HG02571 (cell line): ENCODE measurements at regions not wholly inside any gene's neighbourhood (a gene's known extent, or its start where the extent isn't known, plus 50 kb on each side); places are given as distances from the start of the nearest gene placed in this dataset.

Experiments
- ATAC-seq: cut with Tn5 transposase; IDR thresholded peaks from one replicate; pipeline ENCODE4 v1.9.1; 2021; ENCODE audit warnings: mild to moderate bottlenecking, moderate library complexity; ENCODE audit not compliant: unreplicated experiment

DNA sequence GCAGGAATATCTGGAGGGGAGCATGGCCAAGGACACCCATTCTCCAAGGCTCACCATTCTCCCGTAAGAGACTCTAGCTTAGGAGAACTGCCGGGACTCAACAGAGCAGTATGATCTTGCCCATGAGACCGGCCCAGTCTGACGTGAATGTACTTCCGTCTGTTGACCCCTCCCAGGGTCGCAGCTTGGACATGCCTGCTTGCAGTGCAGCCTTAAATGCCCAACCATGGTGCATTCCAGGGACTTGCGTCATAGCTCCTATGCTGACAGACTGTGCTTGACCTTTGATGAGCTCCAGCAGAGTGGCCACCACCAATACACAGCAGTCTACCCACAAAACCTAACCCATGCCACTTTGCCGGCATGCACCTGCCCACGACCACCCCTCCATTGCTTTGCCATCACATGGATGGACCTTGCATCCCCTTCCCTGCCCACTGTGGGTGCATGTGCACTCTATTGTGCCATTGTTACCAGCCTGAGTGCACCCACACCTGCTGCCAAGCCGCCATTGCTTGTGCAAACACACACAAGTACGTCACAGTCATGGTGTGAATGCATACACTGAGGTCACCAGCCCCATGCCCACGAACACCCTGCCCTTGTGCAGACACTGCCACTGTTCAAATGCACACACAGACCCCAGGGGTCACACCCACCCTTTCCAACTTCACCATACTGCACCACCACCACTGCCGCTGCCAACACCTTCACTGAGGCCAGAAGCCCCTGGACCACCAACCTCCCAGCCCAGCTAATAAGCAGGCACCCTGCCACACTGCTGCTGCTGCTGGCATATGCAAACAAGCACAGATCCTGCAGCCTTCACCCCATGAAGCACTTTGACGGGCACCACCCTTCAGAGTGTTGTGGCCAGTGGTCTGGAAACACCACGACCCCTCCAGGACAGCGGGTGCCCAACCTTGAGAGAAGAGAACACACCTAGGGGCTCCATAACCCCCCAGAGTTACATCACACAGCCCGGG lies 1141.3 kb downstream of the BRINP3 start:
- ATAC-seq: no peak

DNA sequence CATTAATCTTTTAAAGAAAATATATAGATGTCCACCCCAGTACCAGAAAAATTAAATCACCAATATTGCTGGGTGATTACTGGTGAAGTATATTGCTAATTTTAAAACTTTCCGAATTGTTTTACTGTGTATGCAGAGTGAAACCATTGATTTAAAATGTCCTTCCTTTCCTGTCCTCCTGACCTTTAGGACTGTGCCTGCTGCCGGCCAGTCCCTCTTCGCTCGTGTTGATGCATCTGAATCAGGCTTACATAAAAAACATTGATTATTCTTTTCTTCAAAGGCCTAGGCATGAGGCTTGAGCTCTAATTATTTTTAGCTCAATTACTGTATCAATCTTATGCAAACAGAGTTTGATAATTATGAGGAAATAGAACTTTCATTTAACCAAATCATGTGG lies 1128.1 kb downstream of the BRINP3 start:
- ATAC-seq: no peak

DNA sequence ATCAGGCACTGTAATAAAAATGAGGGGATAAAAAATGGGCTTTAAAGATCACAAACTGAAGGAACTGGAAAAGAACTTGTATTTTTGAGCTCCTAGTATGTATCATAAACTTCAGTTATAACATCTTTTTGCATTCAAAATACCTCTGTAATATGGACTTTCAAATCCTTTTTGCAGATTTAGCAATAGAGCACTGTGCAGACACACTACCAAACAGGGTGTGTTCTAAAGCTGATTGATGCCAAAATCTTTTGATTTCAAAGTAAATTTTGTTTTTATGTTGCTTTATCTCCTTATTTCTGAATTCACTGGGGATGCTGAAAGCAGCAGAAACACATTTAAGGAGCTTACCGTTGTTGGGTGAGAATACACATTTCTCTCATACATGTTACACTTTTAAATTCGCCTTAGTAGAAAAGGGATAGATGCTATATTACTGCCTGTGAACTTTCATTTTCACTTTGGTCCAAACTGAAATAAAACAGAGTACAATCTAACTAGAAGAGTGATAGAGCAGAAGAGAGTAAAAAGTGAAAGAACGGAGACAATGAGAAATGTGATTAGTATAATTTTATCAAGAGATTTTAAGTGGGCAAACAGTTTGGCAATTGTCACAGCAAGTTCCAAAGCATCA lies 1126.6 kb downstream of the BRINP3 start:
- no peak for ATAC-seq

DNA sequence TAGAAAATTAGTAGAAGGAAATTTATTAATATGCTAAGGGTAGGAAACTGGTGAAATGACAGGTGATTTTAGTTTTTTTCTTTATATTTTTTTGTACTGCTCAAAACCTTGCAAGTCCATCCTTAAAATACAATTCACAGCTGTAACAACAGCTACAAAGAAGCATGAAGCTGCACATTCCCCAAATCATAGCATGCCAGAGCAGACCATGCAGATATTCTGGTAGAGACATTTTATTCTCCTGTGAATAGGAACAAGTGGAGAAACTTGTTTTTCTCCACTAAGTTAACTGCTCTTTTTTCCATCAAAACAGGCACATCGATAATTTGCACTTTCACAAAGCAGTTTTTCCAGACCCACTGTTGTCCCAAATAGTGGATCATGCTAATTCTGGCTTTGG lies 1125.7 kb downstream of the BRINP3 start:
- ATAC-seq: no peak

DNA sequence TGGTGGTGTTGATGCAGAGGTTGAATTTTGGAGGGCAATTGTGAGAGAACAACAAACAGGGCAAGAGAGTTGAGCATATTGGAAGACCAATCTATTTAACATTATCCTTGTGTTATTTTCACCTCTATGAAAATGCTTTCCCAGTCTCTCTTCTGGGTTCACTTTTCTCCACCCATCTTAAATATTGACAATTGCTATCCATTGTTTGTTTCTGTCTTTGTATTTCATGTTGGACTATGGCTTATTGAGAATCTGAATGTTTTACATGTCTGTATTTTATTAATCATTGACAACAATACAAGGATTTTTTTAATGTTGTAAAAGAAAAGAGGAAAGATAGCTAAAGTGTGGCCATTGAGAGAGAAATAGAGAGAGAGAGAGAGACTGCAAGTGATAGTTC lies 1121.5 kb downstream of the BRINP3 start:
- ATAC-seq: no peak

DNA sequence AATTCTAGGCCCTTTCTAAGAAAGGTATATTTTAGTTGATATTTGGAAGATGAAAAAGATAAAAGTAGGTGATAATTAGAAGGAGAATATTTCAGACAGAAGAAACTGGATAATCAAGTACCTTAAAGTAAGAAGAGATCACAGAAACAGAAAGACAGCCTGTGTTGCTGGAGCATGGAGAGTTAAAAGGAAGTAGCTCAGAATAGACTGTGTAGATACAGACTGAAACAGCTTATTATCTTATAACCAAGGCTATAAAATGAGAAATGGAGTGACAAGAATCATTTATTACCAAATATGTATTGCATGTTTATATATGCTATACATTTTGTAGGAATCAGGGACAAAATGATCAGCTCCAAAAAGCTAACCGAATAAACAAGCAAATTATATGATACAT lies 1120.3 kb downstream of the BRINP3 start:
- no peak for ATAC-seq

DNA sequence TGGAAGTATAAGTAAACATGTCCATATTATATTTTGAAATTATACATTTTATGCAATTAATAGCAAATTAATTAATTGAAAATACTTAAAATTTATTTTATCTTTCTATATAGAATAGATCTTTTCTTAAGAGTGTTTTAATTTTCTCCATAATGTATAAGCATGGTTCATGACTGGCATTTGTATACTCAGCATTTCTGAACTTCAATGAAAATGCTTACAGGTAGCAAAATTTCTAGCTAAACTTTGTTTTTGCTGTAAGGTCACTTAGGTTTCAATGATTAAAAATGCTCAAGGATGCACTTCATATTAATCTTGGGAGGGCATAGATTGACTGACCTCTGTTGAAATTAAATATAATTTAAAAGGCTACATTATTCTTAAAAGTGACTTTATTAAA lies 1108.1 kb downstream of the BRINP3 start:
- ATAC-seq: no peak

DNA sequence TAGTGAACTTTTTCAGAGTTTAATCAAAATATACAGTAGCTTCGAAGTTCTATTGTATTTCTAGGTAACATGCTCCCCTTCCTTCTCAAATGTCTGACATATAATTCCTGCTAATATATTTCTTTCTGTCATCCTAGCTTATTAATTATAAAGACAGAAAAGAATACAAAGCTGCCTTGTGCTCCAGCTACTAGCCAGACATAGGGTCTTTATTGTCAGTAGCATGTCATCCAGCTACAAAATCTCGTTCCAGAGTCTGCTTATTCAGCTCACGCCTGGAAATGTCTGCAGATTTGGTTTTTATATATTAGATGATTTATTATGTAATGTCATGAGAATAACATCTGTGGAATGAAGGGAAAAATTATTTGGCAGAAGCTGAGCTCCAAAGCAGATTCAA lies 1102.8 kb downstream of the BRINP3 start:
- no peak for ATAC-seq

DNA sequence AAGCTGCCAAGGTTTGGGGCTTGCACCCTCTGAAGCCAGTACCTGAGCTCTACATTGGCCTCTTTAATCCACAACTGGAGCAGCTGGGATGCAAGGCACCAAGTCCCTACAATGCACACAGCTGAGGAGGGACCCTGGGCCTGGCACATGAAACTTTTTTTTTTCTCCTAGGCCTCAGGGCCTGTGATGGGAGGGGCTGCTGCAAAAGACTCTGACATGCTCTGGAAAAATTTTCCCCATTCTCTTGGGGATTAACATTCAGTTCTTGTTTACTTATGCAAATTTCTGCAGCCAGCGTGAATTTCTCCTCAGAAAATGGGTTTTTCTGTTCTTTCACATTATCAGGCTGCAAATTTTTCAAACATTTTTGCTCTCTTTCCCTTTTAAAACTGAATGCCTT lies 1072.2 kb downstream of the BRINP3 start:
- ATAC-seq: no peak

DNA sequence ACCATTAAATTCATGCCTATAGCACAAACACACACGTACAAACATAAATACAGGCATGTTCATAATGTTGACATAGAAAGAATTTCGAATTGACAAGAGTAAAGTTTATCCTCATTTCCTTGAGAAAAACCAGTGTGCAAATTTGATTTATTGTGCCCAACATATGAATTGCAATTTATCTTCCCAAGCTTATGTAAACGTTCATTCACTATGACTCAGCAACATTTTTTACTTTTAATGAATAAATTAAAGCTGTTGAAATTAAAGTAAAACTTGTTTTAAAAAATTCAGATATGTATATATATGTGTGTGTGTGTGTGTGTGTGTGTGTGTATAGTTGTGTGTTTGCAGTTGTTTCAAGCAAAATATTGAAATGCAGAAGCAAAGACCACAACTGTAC lies 1067.9 kb downstream of the BRINP3 start:
- no peak for ATAC-seq

DNA sequence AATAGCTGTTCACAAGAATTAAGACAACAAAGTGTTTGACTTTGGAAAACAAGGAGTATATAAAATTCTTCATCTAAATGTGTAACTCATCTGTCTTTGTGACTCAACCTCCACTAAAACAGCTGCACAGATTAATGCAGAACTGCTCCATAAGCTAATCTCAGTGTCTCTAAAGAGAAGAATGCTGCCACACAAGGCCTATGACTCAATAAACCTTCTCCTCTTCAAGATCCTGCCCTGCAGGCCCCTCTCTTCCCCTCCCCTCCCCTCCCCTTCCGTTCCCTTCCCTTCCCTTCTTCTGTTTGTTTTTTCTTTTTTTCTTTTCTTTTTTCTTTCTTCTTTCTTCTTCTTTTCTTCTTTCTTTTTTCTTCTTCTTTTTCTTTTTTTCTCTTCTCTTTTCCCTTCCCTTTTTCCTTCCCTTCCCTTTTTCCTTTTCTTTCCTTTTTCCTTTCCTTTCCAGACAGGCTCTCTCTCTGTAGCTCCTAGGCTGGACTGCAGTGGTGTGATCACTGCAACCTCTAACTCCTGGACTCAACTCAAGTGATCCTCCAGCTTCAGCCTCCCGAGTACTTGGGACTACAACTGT lies 1052.8 kb downstream of the BRINP3 start:
- ATAC-seq: no peak

DNA sequence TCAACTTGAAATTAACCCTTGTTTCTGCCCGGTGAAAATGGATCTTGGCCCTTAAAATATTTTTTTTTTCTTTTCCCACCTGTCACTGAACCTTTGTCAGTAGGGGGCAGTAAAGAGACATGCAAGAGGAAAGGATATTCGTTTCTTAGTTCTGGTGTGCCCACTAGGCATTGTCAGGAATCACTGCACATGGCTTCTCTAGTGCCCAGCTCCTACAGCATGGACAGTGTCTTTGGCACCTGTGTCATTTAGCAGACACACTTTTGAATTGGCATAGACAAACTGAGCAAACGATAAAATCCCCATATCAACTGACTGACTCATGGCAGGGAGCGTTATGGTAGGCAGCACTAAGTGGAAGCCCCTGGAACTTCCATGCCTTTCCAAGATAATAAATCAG lies 1048.1 kb downstream of the BRINP3 start:
- no peak for ATAC-seq

DNA sequence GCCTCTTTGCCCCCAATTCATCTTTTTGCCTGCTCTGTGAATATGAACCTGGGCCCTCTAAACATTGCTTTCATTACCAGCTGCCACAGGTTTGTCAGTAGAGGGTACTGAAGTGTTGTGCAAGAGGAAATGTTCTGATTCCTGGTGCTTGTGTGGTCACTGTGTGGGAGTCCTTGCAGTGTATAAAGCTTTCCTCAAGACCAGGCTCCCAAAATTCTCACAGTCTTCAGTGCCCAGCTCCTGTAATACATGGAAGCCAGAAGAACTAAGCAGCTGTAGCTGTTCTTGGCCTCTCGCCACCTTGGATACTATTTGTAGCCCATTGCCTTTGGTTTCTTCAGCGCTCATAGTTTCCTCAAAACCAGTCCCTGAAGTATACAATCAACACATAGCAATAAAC lies 1046.2 kb downstream of the BRINP3 start:
- ATAC-seq: no peak

DNA sequence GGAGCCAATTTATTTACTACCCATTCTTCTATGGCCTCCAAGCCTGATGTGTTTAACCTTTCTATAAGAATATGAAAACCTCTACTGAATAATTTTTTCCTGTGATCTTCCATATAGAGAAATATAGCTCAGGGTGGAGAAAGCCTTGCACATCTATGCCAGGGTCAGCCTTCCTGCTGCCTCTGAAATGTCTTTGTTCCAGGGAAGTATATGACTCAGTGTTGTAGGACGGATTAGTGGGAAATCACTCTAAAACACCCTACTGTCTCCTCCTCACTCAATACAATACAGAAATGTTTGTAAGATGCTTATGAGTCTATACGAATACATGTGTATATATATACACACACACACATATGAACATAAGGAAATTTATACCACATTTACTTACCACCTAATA lies 1044.9 kb downstream of the BRINP3 start:
- ATAC-seq: no peak

DNA sequence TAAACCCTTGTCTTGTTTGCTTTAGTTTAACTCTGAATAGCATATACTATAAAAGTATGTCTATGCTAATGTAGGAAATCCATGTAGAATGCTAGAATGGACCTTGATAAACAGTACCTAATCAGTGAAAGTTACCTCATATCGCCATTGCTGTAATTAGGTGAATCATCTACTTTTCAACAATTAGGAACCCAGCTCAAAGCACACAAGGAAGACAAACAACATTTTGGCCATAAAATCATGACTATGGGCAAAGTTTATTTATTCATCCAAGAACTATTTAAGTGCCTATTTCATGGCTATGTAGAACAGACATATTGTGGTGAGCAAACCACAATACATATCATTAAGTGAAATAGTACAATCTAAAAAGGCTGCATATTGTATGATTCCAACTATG lies 1043.2 kb downstream of the BRINP3 start:
- ATAC-seq: no peak

DNA sequence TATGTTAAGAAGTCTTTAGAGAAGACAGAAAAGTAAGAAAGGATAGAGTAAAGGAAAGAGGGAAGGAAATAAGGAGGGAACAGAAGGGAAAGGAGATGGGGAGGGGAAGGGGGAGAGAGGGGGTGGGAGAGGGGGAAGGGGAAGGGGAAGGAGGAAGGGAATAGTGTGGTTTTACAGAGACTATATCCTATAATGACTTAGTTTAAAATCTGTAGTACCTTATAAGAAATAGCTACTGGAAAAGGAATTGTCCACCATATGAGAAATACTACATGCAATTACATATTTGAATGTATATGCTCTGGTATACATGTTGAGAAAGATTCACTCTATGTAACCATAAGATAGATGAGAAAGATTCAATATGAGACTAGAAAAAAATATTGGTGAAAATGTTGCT lies 1042.3 kb downstream of the BRINP3 start:
- no peak for ATAC-seq

DNA sequence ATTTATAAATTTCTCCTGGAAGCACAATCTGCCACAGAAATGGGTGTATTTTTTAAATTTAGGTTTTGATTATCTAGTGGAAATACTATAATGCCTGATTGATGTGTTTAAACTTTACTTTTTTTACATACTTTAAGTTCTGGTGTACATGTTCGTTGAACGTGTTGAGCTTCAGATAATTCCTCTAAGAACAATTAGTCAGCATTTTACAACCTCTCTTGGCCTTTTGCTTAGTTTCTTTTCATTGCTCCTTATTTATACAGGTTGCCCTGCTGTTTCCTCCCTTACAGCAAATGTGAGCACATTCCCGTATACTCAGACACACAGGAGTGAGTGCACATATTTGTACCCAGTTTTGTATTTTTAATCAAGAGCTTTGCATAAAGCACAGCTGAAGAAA lies 1038.9 kb downstream of the BRINP3 start:
- ATAC-seq: no peak

DNA sequence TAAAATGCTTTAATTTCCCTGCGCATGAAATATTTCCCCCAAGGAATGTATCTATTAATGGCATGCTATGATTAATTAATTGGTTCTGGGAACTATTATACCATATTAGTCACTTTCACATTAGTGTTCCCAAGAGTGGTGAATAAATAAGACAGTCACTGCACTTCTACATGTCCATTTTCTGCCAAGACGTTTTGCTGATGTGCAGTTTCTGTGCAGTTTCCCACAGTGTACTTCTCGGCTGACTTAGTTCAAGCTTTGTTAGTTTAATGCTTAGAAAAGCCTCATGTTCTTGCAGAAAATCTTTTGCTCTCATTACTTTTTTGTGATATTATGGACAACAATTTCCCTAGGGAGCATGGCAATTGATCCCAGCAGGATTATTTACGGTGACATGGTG lies 1014.5 kb downstream of the BRINP3 start:
- no peak for ATAC-seq

DNA sequence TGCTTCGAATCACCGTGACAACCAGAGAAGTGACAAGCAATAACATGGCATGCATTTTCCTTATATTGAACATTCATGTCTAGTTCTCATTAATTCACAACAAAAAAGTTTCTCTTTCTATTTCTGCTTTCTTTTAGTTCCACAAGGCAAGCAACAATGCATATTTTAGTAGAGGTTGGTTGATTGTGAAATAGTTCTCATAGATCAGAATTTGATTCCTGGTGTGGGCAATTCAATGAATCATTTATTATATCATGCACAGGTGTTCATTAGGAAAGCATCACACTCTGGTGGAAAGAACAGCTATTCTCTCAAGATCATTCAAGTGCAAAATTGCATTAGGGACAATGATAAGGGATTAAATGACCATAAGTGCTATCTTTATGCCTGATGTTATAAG lies 980.9 kb downstream of the BRINP3 start:
- ATAC-seq: no peak

DNA sequence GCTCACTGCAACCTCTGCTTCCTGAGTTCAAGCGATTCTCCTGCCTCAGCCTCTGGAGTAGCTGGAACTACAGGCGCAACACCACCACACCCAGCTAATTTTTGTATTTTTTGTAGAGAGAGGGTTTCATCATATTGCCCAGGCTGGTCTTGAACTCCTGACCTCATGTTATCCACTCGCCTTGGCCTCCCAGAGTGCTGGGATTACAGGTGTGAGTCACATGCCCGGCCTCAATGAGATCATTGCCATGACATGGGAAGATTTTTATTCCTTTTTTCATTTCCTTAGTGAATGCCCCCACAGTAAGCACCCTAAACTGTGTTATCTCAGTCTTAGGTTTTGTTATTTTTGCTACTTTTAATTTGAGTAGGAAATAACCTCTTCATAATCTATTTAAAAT lies 977.9 kb downstream of the BRINP3 start:
- no peak for ATAC-seq

DNA sequence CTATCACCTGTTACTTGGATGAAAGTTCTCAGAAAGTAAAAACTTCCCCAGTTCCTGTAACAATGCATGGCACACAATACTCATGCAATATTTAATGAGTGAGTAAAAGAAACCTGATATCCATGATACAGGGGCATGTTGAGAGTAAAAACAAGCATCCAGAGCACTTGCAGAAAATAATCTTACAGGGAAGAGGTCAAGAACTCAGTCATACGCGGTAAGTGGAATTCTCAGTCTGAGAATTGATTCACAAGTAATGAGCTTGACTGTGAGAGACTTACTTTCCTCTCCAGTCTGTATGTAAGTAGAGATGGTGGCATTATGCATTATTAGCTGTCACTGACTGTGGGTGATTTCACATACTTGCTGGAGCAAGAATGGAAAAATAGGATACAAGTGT lies 976.9 kb downstream of the BRINP3 start:
- ATAC-seq: no peak

DNA sequence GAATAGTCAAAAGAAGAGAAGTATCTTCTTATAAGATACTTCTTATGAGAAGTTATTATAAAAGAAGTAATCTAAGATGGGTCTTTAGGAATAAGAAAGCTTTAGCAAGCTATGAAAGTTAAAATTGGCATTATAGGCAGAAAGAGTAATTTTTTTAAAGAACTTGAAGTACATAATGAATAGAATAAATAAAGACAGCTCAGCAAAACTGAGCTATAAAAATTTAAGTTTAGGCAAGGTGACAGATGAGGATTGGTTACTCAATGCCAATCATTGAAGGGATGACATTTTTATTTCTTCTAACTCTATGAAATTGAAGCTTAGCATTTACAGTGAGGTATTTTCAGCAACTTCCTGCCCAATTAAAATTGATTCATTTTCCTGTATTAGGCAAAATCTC lies 966.8 kb downstream of the BRINP3 start:
- ATAC-seq: no peak
